GM12873 (cell line): ENCODE measurements at regions not wholly inside any gene's neighbourhood (a gene's known extent, or its start where the extent isn't known, plus 50 kb on each side); places are given as distances from the start of the nearest gene placed in this dataset.

Experiments used
- CTCF ChIP-seq: IDR thresholded peaks from 2 replicates; pipeline ENCODE4 v1.5.1; 2012; ENCODE audit warnings: low read depth, mild to moderate bottlenecking, moderate library complexity, low read length, control low read depth; ENCODE audit not compliant: insufficient read depth; ENCODE audit errors: missing control alignments

GRCh38 chr4:152176627-152177214 is 359.2 kb downstream of the FBXW7 start:
- no peak for TF ChIP-seq CTCF

DNA sequence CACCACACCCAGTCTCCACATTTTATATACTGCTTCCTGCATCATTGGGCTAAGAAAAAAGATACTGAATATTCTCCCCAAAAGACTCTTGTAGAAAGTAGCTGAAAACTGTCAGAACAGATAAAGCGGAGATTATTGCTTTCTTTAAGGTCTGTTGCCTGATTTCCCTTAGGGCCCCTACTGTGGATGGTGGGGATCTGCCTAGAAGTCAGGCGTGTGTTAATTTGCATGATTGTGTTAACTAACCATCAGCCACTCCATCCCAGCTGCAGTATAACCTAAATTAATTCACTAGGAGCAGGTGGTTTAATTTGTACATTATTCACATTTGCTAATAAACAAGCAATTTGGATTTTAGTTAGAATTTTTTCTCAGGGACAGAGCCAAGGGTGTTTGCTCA is 360.3 kb downstream of the FBXW7 start:
- TF ChIP-seq CTCF = no peak

- TF ChIP-seq CTCF = no peak
Observed at GRCh38 chr4:152172146-152172545, 363.7 kb downstream of the FBXW7 start.

DNA sequence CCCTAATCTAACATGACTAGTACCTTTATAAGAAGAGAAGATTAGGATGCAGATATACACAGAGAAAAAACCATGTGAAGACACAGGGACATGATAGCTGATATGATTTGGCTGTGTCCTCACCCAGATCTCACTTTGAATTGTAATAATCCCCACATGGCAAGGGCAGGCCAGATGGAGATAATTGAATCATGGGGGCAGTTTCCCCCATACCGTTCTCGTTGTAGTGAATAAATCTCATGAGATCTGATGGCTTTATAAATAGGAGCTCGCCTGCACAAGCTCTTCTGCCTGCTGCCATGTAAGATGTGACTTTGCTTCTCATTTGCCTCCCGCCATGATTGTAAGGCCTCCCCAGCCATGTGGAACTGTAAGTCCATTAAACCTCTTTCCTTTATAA is 364.3 kb downstream of the FBXW7 start:
- no peak for TF ChIP-seq CTCF

DNA sequence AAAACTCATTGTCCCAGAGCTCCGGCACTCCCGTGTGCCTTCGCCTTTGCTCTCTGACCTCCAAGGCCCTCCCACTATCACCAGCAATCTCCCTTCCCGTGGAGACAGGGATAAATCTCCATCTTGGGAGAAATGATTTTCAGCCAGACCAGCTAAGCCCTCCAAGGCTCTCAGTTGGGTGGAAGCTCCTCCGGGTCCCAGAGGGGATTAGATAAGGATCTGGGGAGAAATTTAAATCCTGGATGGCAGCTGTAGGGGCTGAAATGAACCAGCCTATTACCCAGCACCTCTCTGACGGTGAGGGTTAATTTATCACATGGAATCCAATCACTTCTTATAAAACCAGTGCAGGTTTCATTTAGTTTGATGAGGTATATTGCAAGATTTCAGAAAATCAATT is 366.2 kb downstream of the FBXW7 start:
- no peak for TF ChIP-seq CTCF

DNA sequence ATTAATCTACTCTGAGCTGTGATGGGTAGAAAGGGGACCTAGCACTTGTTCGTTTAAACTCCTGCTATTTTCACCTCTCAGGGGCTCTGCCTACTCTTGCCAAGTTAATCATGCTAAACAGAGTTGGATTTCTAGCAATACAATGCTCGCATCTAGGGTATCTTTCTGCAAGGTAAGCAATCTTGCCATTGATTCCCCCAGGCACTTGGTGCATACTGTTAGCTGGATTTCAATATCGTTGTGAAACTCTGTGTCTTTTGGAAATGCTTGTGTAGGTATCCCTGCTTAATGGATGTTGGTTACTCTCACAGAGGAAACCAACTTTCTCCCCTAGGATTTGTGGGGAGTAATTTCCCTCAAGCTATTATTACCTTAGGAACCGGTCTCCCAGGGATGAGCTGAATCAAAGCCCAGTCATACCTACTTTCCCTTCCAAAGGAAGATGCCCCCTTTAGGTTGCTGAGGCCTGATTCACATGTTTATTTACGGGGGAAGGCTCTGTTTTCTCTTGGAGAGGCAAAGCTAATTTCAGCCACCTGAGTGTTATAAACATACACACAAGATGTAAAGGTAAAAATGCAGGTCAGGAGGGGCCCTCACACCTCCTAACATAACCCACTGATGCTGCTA is 366.8 kb downstream of the FBXW7 start:
- no peak for TF ChIP-seq CTCF

DNA sequence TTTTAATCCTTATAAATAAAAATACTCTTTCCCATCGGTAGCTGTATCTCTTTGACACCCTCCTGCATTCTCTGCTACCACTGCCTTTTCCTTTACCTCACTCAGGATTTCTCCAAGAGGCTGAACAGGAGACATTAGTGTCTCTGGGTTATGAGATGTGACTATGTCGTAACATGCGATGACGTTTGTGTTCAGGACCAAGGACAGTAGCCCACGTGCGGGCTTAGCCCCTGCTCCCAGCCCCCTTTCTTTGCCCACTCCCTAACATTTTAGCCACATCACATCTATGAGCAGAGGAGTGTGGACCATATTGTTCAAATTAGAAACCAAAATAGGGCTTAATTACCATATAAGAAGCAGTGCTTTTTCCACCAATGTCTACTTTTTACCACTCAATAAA is 369.3 kb downstream of the FBXW7 start:
- TF ChIP-seq CTCF = no peak
